Peyer's patch (tissue), 4 donors: ENCODE measurements at regions not wholly inside any gene's neighbourhood (a gene's known extent, or its start where the extent isn't known, plus 50 kb on each side); places are given as distances from the start of the nearest gene placed in this dataset.

ENCODE experiments used
- DNase-seq, 3 donors: peaks; one replicate each; pipeline ENCODE4 v3.0.0-alpha.2; 2017 to 2019
- H3K27ac ChIP-seq, 4 donors: fragments of 200-600 bp; sonication (generic); one replicate each; pipeline ENCODE4 v1.5.1; 2016 to 2019
- H3K27me3 ChIP-seq, 2 donors: fragments of 200-600 bp; sonication (generic); one replicate each; pipeline ENCODE4 v1.5.1; 2019
- H3K36me3 ChIP-seq, 3 donors: fragments of 200-600 bp; sonication (generic); one replicate each; pipeline ENCODE4 v1.5.1; 2016 to 2019
- H3K4me1 ChIP-seq, 4 donors: fragments of 200-600 bp; sonication (generic); one replicate each; pipeline ENCODE4 v1.5.1; 2016 to 2019
- H3K4me3 ChIP-seq, 4 donors: fragments of 200-600 bp; sonication (generic); 1 replicate in 3 of 4; 2 replicates in 1 of 4; pipeline ENCODE4 v1.5.1; 2016 to 2019; ENCODE audit warnings: mild to moderate bottlenecking in 1 of 4
- H3K9me3 ChIP-seq, 4 donors: fragments of 200-600 bp; sonication (generic); one replicate each; pipeline ENCODE4 v1.5.1; 2016 to 2019; ENCODE audit warnings: mild to moderate bottlenecking in 1 of 4
- CTCF ChIP-seq, 6 experiments: fragments of 450-650 bp in 4 of 6; fragments of 200-600 bp in 2 of 6; sonication (generic) in 1 of 6; IDR thresholded peaks; one replicate each; pipeline ENCODE4 v1.5.1; 2017 to 2019; ENCODE audit warnings: antibody characterized with exemption in 6 of 6, mild to moderate bottlenecking in 3 of 6, moderate library complexity in 1 of 6
- POLR2A ChIP-seq, 2 donors: fragments of 450-650 bp; IDR thresholded peaks; one replicate each; pipeline ENCODE4 v1.5.1; 2017; ENCODE audit warnings: antibody characterized with exemption in 2 of 2, mild to moderate bottlenecking in 2 of 2, moderate library complexity in 2 of 2

GRCh38 chr1:4315202-4315601, 339.2 kb upstream of the AJAP1 start:
- H3K27me3 ChIP-seq, result no peaks in the 10 kb centered on the region
- H3K4me3 ChIP-seq, result no peak overlapping the region
- no peaks in the 10 kb centered on the region for H3K4me1 ChIP-seq

GRCh38 chr1:4317207-4317606, 337.2 kb upstream of the AJAP1 start:
- Histone ChIP-seq H3K27ac (no peak overlapping the region), H3K4me1 (no peaks in the 10 kb centered on the region), H3K9me3 (peaks cover 0 to 11% (median 0%) of the 10 kb centered on the region in 4 donors), H3K27me3 (no peaks in the 10 kb centered on the region), H3K4me3 (no peak overlapping the region), H3K36me3 (no peaks in the 10 kb centered on the region)
- TF ChIP-seq CTCF (IDR thresholded peaks at IDR 0.05) (no peak), POLR2A (IDR thresholded peaks at IDR 0.05) (no peak)
- peak in 1 of 3 donors; percentile 7 for DNase-seq

More at GRCh38 chr1:4315202-4315601, 339.2 kb upstream of the AJAP1 start:
- Histone ChIP-seq H3K9me3 (peaks cover 0 to 8% (median 0%) of the 10 kb centered on the region in 4 donors), H3K36me3 (no peaks in the 10 kb centered on the region), H3K27ac (no peak overlapping the region)
- TF ChIP-seq POLR2A (IDR thresholded peaks at IDR 0.05) (no peak), CTCF (IDR thresholded peaks at IDR 0.05) (no peak)
- DNase-seq, result no peak

- H3K27ac ChIP-seq, result no peak overlapping the region
- no peaks in the 10 kb centered on the region for H3K27me3 ChIP-seq
- H3K9me3 ChIP-seq, result peaks cover 0 to 11% (median 0%) of the 10 kb centered on the region in 4 donors
- H3K4me3 ChIP-seq, result no peak overlapping the region
- no peaks in the 10 kb centered on the region for H3K36me3 ChIP-seq
- no peaks in the 10 kb centered on the region for H3K4me1 ChIP-seq
- no peak for DNase-seq
- TF ChIP-seq POLR2A (IDR thresholded peaks at IDR 0.05) (no peak), CTCF (IDR thresholded peaks at IDR 0.05) (no peak)
These were observed 335.7 kb upstream of the AJAP1 start for GRCh38 chr1:4318720-4319119.

GRCh38 chr1:4319496-4319895, 334.9 kb upstream of the AJAP1 start:
- H3K9me3 ChIP-seq, result peaks cover 0 to 4% (median 0%) of the 10 kb centered on the region in 4 donors
- no peaks in the 10 kb centered on the region for H3K4me1 ChIP-seq
- no peak for TF ChIP-seq POLR2A (IDR thresholded peaks at IDR 0.05)
- no peak for TF ChIP-seq CTCF (IDR thresholded peaks at IDR 0.05)
- DNase-seq, result no peak
- H3K36me3 ChIP-seq, result no peaks in the 10 kb centered on the region
- no peak overlapping the region for H3K27ac ChIP-seq
- no peak overlapping the region for H3K4me3 ChIP-seq
- H3K27me3 ChIP-seq, result no peaks in the 10 kb centered on the region

- H3K9me3 ChIP-seq, result peaks cover 0 to 4% (median 0%) of the 10 kb centered on the region in 4 donors
- H3K36me3 ChIP-seq, result no peaks in the 10 kb centered on the region
- no peaks in the 10 kb centered on the region for H3K27me3 ChIP-seq
- TF ChIP-seq CTCF (IDR thresholded peaks at IDR 0.05) (no peak), POLR2A (IDR thresholded peaks at IDR 0.05) (no peak)
- H3K4me3 ChIP-seq, result no peak overlapping the region
- DNase-seq, result no peak
- no peaks in the 10 kb centered on the region for H3K4me1 ChIP-seq
- H3K27ac ChIP-seq, result no peak overlapping the region
These were observed 331.5 kb upstream of the AJAP1 start for GRCh38 chr1:4322881-4323280.

GRCh38 chr1:4323309-4323708, 331.1 kb upstream of the AJAP1 start:
- no peak for DNase-seq
- Histone ChIP-seq H3K27ac (no peak overlapping the region), H3K36me3 (no peaks in the 10 kb centered on the region), H3K9me3 (peaks cover 0 to 4% (median 0%) of the 10 kb centered on the region in 4 donors), H3K27me3 (no peaks in the 10 kb centered on the region), H3K4me3 (no peak overlapping the region), H3K4me1 (no peaks in the 10 kb centered on the region)
- TF ChIP-seq POLR2A (IDR thresholded peaks at IDR 0.05) (no peak), CTCF (IDR thresholded peaks at IDR 0.05) (no peak)
